PC-3 (cell line): ENCODE measurements at regions not wholly inside any gene's neighbourhood (a gene's known extent, or its start where the extent isn't known, plus 50 kb on each side); places are given as distances from the start of the nearest gene placed in this dataset.

ENCODE experiments used
- ATAC-seq: fragments of 200-7000 bp; cut with Tn5 transposase; 2 replicates; pipeline ENCODE4 v1.9.1; 2020; ENCODE audit warnings: mild to moderate bottlenecking, moderate library complexity
- BruUV-seq: library from RNA; stranded (reverse); fragments of 400-500 nt; replicated peaks from 2 replicates; lab custom pipeline; 2021; lab: Mats Ljungman, UMichigan
- CTCF ChIA-PET: fragments of 300-600 bp; sonication (Branson Sonifier 250); formaldehyde crosslinking; loops from one replicate; lab custom pipeline; 2022; ENCODE audit warnings: antibody characterized with exemption; lab: Charles Lee
- POLR2A ChIA-PET: fragments of 300-600 bp; sonication (Branson Sonifier 250); formaldehyde crosslinking; loops from one replicate; lab custom pipeline; 2022; ENCODE audit warnings: antibody characterized with exemption; ENCODE audit not compliant: unreplicated experiment; lab: Charles Lee
- DNase-seq: peaks from one replicate; pipeline ENCODE4 v3.0.0-alpha.2; 2015
- H2AFZ ChIP-seq: fragments of 300-600 bp; sonication (generic); 2 replicates; pipeline ENCODE4 v1.6.0; 2016; ENCODE audit warnings: antibody characterized with exemption, low read length
- H3F3A ChIP-seq: fragments of 300-600 bp; sonication (generic); one replicate; pipeline ENCODE4 v1.6.0; 2017; ENCODE audit warnings: antibody characterized with exemption, low read length, control low read depth, mild to moderate bottlenecking; ENCODE audit not compliant: unreplicated experiment
- H3K27ac ChIP-seq: fragments of 300-600 bp; sonication (generic); 2 replicates; pipeline ENCODE4 v1.5.1; 2016; ENCODE audit warnings: mild to moderate bottlenecking, low read length
- H3K27me3 ChIP-seq: fragments of 300-600 bp; sonication (generic); 2 replicates; pipeline ENCODE4 v1.6.1; 2016; ENCODE audit warnings: low read length, mixed read lengths
- H3K36me3 ChIP-seq: fragments of 300-600 bp; sonication (generic); 2 replicates; pipeline ENCODE4 v1.6.1; 2016; ENCODE audit warnings: low read depth, mixed run types, low read length, mixed read lengths
- H3K4me1 ChIP-seq: fragments of 300-600 bp; sonication (generic); 2 replicates; pipeline ENCODE4 v1.5.1; 2016; ENCODE audit warnings: low read length; ENCODE audit not compliant: insufficient read depth
- H3K4me2 ChIP-seq: fragments of 300-600 bp; sonication (generic); 2 replicates; pipeline ENCODE4 v1.6.0; 2016; ENCODE audit warnings: low read length
- H3K4me3 ChIP-seq: fragments of 300-600 bp; sonication (generic); 2 replicates; pipeline ENCODE4 v1.5.1; 2016; ENCODE audit warnings: mild to moderate bottlenecking, low read length, mixed read lengths
- H3K79me2 ChIP-seq: fragments of 300-600 bp; sonication (generic); 2 replicates; pipeline ENCODE4 v1.6.1; 2017; ENCODE audit warnings: low read length, mixed read lengths
- H3K9ac ChIP-seq: fragments of 300-600 bp; sonication (generic); 2 replicates; pipeline ENCODE4 v1.6.0; 2016; ENCODE audit warnings: mild to moderate bottlenecking, low read length
- H3K9me2 ChIP-seq: fragments of 300-600 bp; sonication (generic); replicated peaks from 2 replicates; pipeline ENCODE4 v1.6.1; 2016; ENCODE audit warnings: mixed run types, low read length, mixed read lengths
- H3K9me3 ChIP-seq: fragments of 300-600 bp; sonication (generic); 2 replicates; pipeline ENCODE4 v1.6.1; 2016; ENCODE audit warnings: low read length, mixed read lengths
- H4K20me1 ChIP-seq: fragments of 300-600 bp; sonication (generic); 2 replicates; pipeline ENCODE4 v1.6.1; 2016; ENCODE audit warnings: low read length, mixed read lengths
- CTCF ChIP-seq: fragments of 300-600 bp; sonication (generic); conservative IDR thresholded peaks from 2 replicates; pipeline ENCODE4 v1.5.1; 2017; ENCODE audit warnings: antibody characterized with exemption, low read depth, mild to moderate bottlenecking, low read length
- EZH2 ChIP-seq: fragments of 300-600 bp; sonication (generic); IDR thresholded peaks from one replicate; pipeline ENCODE4 v1.6.1; 2017; ENCODE audit warnings: antibody characterized with exemption, mild to moderate bottlenecking, low read length; ENCODE audit not compliant: unreplicated experiment
- EZH2phosphoT487 ChIP-seq: fragments of 300-600 bp; sonication (generic); IDR thresholded peaks from 2 replicates; pipeline ENCODE4 v1.6.1; 2018; ENCODE audit warnings: mild to moderate bottlenecking, antibody characterized with exemption, low read length, borderline replicate concordance
- intact Hi-C: fragments of 100-400 bp; cut with micrococcal nuclease; formaldehyde crosslinking; loops from 2 replicates; pipeline ENCODE4 v1.9.0; 2023

GRCh38 chr2:16495509-16496208, 170.0 kb downstream of the CYRIA start:
- Histone ChIP-seq H3K79me2 (no peaks in the 10 kb centered on the region), H4K20me1 (no peaks in the 10 kb centered on the region), H3K27ac (no peak overlapping the region), H3K4me1 (no peaks in the 10 kb centered on the region), H3K9me3 (no peaks in the 10 kb centered on the region), H3K9ac (no peak overlapping the region), H3K9me2 (no peaks in the 10 kb centered on the region), H3F3A (no peaks in the 10 kb centered on the region), H3K36me3 (no peaks in the 10 kb centered on the region), H2AFZ (no peak overlapping the region), H3K4me2 (no peak overlapping the region), H3K27me3 (no peaks in the 10 kb centered on the region), H3K4me3 (no peak overlapping the region)
- BruUV-seq = no TSS peak
- ATAC-seq (no peak), DNase-seq (no peak)
- ChIA-PET CTCF (no interaction called here), POLR2A (no interaction called here)
- TF ChIP-seq EZH2phosphoT487 (no peak), EZH2 (no peak), CTCF (no peak)
- intact Hi-C loops = no loop called here

- H3K27ac ChIP-seq = no peak overlapping the region
- DNase-seq = no peak
- intact Hi-C loops = no loop called here
- ATAC-seq = no peak
- H3K9me2 ChIP-seq = no peaks in the 10 kb centered on the region
- POLR2A ChIA-PET = no interaction called here
- H3K27me3 ChIP-seq = no peaks in the 10 kb centered on the region
- BruUV-seq = no TSS peak
- no peaks in the 10 kb centered on the region for H3F3A ChIP-seq
- no peak overlapping the region for H2AFZ ChIP-seq
- H3K9me3 ChIP-seq = no peaks in the 10 kb centered on the region
- no peak overlapping the region for H3K4me2 ChIP-seq
- H3K36me3 ChIP-seq = no peaks in the 10 kb centered on the region
- CTCF ChIA-PET = no interaction called here
- H4K20me1 ChIP-seq = no peaks in the 10 kb centered on the region
- H3K4me3 ChIP-seq = no peak overlapping the region
- H3K9ac ChIP-seq = no peak overlapping the region
- no peaks in the 10 kb centered on the region for H3K79me2 ChIP-seq
- no peaks in the 10 kb centered on the region for H3K4me1 ChIP-seq
- TF ChIP-seq EZH2phosphoT487 = no peak
- TF ChIP-seq CTCF = no peak
- no peak for TF ChIP-seq EZH2
Measured at GRCh38 chr2:16494836-16495508, 170.7 kb downstream of the CYRIA start.

GRCh38 chr2:16493788-16494187, 171.8 kb downstream of the CYRIA start:
- intact Hi-C loops = no loop called here
- BruUV-seq = no TSS peak
- POLR2A ChIA-PET = no interaction called here

More at GRCh38 chr2:16493788-16494187, 171.8 kb downstream of the CYRIA start:
- no peak overlapping the region for H3K4me3 ChIP-seq
- TF ChIP-seq CTCF = no peak
- no peak for TF ChIP-seq EZH2phosphoT487
- TF ChIP-seq EZH2 = no peak
- no peaks in the 10 kb centered on the region for H3K4me1 ChIP-seq
- no peak overlapping the region for H3K27ac ChIP-seq
- H3F3A ChIP-seq = no peaks in the 10 kb centered on the region
- H3K4me2 ChIP-seq = no peak overlapping the region
- no peak overlapping the region for H2AFZ ChIP-seq
- H3K9ac ChIP-seq = no peak overlapping the region
- CTCF ChIA-PET = no interaction called here
- no peaks in the 10 kb centered on the region for H3K9me2 ChIP-seq
- H4K20me1 ChIP-seq = no peaks in the 10 kb centered on the region
- no peaks in the 10 kb centered on the region for H3K9me3 ChIP-seq
- DNase-seq (no peak), ATAC-seq (no peak)
- H3K36me3 ChIP-seq = no peaks in the 10 kb centered on the region
- no peaks in the 10 kb centered on the region for H3K27me3 ChIP-seq
- H3K79me2 ChIP-seq = no peaks in the 10 kb centered on the region
